Esophagus squamous epithelium (tissue), 4 donors: ENCODE measurements at regions not wholly inside any gene's neighbourhood (a gene's known extent, or its start where the extent isn't known, plus 50 kb on each side); places are given as distances from the start of the nearest gene placed in this dataset.
"Not testable (repeated sequence)": the region's sequence is repeated elsewhere in the genome, so short reads cannot be mapped to it uniquely, and the experiment has no call there.

ENCODE experiments used
- POLR2A ChIP-seq, 4 donors: fragments of 450-650 bp; IDR thresholded peaks; one replicate each; pipeline ENCODE4 v1.6.1; 2017; ENCODE audit warnings: antibody characterized with exemption in 4 of 4, mild to moderate bottlenecking in 4 of 4, moderate library complexity in 3 of 4
- TF ChIP-seq, protein P1 (sequence below), 6 experiments: fragments of 450-650 bp in 4 of 6; fragments of 200-600 bp in 2 of 6; sonication (generic) in 2 of 6; IDR thresholded peaks; one replicate each; pipeline ENCODE4 v1.5.1; 2016 to 2019; ENCODE audit warnings: antibody characterized with exemption in 6 of 6, mild to moderate bottlenecking in 4 of 6, moderate library complexity in 4 of 6

DNA sequence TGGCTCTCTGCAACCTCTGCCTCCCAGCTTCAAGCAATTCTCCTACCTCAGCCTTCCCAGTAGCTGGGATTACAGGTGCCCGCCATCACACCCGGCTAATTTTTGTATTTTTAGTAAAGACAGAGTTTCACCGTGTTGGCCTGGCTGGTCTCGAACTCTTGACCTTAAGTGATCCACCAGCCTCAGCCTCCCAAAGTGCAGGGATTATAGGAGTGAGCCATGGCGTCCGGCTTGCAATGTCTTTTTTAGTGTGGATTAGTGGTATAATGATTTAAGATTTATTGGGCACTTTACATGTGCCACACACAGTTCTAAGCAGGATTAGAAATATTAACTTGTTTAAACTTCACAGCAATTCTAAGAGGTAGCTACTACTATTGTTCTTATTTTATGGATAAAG is 353.6 kb upstream of the C2CD4B start:
- TF ChIP-seq, protein P1, sequence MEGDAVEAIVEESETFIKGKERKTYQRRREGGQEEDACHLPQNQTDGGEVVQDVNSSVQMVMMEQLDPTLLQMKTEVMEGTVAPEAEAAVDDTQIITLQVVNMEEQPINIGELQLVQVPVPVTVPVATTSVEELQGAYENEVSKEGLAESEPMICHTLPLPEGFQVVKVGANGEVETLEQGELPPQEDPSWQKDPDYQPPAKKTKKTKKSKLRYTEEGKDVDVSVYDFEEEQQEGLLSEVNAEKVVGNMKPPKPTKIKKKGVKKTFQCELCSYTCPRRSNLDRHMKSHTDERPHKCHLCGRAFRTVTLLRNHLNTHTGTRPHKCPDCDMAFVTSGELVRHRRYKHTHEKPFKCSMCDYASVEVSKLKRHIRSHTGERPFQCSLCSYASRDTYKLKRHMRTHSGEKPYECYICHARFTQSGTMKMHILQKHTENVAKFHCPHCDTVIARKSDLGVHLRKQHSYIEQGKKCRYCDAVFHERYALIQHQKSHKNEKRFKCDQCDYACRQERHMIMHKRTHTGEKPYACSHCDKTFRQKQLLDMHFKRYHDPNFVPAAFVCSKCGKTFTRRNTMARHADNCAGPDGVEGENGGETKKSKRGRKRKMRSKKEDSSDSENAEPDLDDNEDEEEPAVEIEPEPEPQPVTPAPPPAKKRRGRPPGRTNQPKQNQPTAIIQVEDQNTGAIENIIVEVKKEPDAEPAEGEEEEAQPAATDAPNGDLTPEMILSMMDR (IDR thresholded peaks at IDR 0.05), result not testable (repeated sequence)
- TF ChIP-seq POLR2A (IDR thresholded peaks at IDR 0.05), result not testable (repeated sequence)
